ENCODE measurements at regions not wholly inside any gene's neighbourhood (a gene's known extent, or its start where the extent isn't known, plus 50 kb on each side); places are given as distances from the start of the nearest gene placed in this dataset.

DNA sequence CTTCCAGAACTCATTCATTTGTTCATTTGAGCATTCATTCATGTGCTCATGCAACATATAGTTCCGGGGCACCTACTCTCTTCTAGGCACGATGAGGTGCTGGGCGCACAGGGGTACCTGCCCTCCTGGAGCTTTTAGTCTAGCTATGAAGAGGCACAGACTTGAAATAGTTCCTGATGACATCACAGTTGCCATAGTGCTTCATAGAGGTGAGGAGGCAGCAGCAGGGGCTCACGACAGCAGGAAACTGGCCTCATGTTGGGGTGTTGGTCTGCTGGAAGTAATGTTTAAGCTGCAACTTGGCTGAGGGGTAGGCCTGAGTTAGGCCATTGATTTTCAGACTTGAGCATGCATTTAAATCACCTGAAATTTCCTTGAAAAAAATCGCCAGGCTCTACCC, 195.5 kb downstream of the PHETA1 start:
- TF ChIP-seq ZNF274 (IDR thresholded peaks at IDR 0.05; ENCODE audit: low read depth, low read length) = no peak
- TF ChIP-seq YY1 (IDR thresholded peaks at IDR 0.05; ENCODE audit: insufficient read depth, insufficient read length) = no peak
- no peak for TF ChIP-seq SUZ12 (IDR thresholded peaks at IDR 0.05; ENCODE audit: extremely low read depth, insufficient read depth, insufficient read length)
